CD4-positive, alpha-beta memory T cell (primary cell): ENCODE measurements at regions not wholly inside any gene's neighbourhood (a gene's known extent, or its start where the extent isn't known, plus 50 kb on each side); places are given as distances from the start of the nearest gene placed in this dataset.
"Not testable (repeated sequence)": the region's sequence is repeated elsewhere in the genome, so short reads cannot be mapped to it uniquely, and the experiment has no call there.

Experiments used
- CTCF ChIA-PET: fragments of 350-600 bp; sonication (Branson Sonifier 250); formaldehyde crosslinking; loops from one replicate; lab custom pipeline; 2021; ENCODE audit warnings: inconsistent platforms; ENCODE audit not compliant: partially characterized antibody; lab: Charles Lee
- POLR2A ChIA-PET: fragments of 350-600 bp; sonication (Branson Sonifier 250); formaldehyde crosslinking; loops from one replicate; lab custom pipeline; 2021; ENCODE audit not compliant: partially characterized antibody; lab: Charles Lee
- DNase-seq, 5 donors: peaks; one replicate each; pipeline versions ENCODE4 v3.0.0 to v3.0.0-alpha.2; 2020 to 2022; ENCODE audit warnings: mixed read lengths in 1 of 5
- H3K27ac ChIP-seq: one replicate; pipeline ENCODE4 v1.7.0; 2013; ENCODE audit warnings: low read depth, low read length
- H3K27me3 ChIP-seq: 2 replicates; pipeline ENCODE4 v1.7.0; 2013; ENCODE audit warnings: mild to moderate bottlenecking, low read length, moderate library complexity; ENCODE audit not compliant: insufficient read depth
- H3K36me3 ChIP-seq: 2 replicates; pipeline ENCODE4 v1.7.0; 2013; ENCODE audit warnings: mild to moderate bottlenecking, low read length, moderate library complexity; ENCODE audit not compliant: insufficient read depth
- H3K4me1 ChIP-seq: 2 replicates; pipeline ENCODE4 v1.7.0; 2013; ENCODE audit warnings: mild to moderate bottlenecking, low read length, moderate library complexity; ENCODE audit not compliant: insufficient read depth
- H3K4me3 ChIP-seq, 2 donors: one replicate each; pipeline ENCODE4 v1.7.0; 2013; ENCODE audit warnings: low read length in 2 of 2, mild to moderate bottlenecking in 1 of 2
- H3K9me3 ChIP-seq, 2 donors: one replicate each; pipeline ENCODE4 v1.7.0; 2013; ENCODE audit warnings: low read length in 2 of 2, control low read depth in 1 of 2; ENCODE audit not compliant: control insufficient read depth in 1 of 2
- H3K27ac Mint-ChIP-seq, 7 donors: one replicate each; pipeline ENCODE4 v1.8.0; 2020 to 2021; ENCODE audit warnings: mixed read lengths in 7 of 7, mild to moderate bottlenecking in 6 of 7, inconsistent platforms in 3 of 7, moderate library complexity in 3 of 7
- H3K27me3 Mint-ChIP-seq, 2 donors: one replicate each; pipeline ENCODE4 v1.8.0; 2020 to 2021; ENCODE audit warnings: mixed read lengths in 2 of 2
- H3K36me3 Mint-ChIP-seq, 2 donors: one replicate each; pipeline ENCODE4 v1.8.0; 2020 to 2021; ENCODE audit warnings: mixed read lengths in 2 of 2, inconsistent platforms in 1 of 2, mild to moderate bottlenecking in 1 of 2
- H3K4me1 Mint-ChIP-seq, 4 donors: one replicate each; pipeline ENCODE4 v1.8.0; 2020 to 2021; ENCODE audit warnings: mixed read lengths in 4 of 4, mild to moderate bottlenecking in 1 of 4
- H3K4me3 Mint-ChIP-seq, 8 donors: one replicate each; pipeline ENCODE4 v1.8.0; 2020 to 2021; ENCODE audit warnings: mixed read lengths in 8 of 8, mild to moderate bottlenecking in 7 of 8, moderate library complexity in 6 of 8, inconsistent platforms in 3 of 8
- H3K9me3 Mint-ChIP-seq, 8 donors: one replicate each; pipeline ENCODE4 v1.8.0; 2020 to 2021; ENCODE audit warnings: mixed read lengths in 8 of 8, mild to moderate bottlenecking in 5 of 8, inconsistent platforms in 3 of 8, moderate library complexity in 1 of 8
- intact Hi-C: fragments of 100-400 bp; cut with micrococcal nuclease; formaldehyde crosslinking; loops from one replicate; pipeline ENCODE4 v1.15.1; 2023

- DNase-seq, H3K4me3 ChIP-seq, intact Hi-C loops, H3K9me3 ChIP-seq, H3K27ac ChIP-seq, H3K9me3 Mint-ChIP-seq, H3K36me3 ChIP-seq, H3K4me1 ChIP-seq, H3K27me3 ChIP-seq, POLR2A ChIA-PET, CTCF ChIA-PET, H3K4me1 Mint-ChIP-seq, H3K27me3 Mint-ChIP-seq, H3K4me3 Mint-ChIP-seq: not testable (repeated sequence)
- H3K36me3 Mint-ChIP-seq, result peaks cover 15 to 44% of the 10 kb centered on the region in 2 donors
- H3K27ac Mint-ChIP-seq, result peak overlapping the region in 3 of 7 donors; percentile 1 to 74 (median 35)
Observed at GRCh38 chr16:29106259-29106908, 121.5 kb downstream of the LAT start.

DNA sequence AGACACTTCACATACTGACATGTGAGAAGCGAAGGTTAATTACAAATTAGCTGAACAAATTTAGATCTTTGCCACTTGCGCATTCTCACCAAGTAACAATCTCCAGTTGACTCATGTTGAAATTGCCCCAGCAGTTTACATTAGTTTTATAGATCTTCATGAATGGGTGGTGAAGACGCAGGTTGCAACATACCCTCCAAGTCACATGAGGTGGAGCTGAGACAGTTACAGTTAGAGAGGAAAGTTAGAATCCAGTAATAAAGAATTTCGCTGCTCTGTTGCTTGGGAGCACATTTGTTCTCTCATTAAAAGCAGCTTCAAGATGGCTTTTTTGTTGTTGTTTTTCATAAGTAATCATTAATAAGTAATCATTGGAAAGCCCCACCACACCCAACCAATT is 119.7 kb downstream of the LAT start:
- H3K36me3 ChIP-seq, H3K4me3 Mint-ChIP-seq, H3K27me3 Mint-ChIP-seq, POLR2A ChIA-PET, H3K27me3 ChIP-seq, CTCF ChIA-PET, H3K4me3 ChIP-seq, DNase-seq, H3K9me3 Mint-ChIP-seq, intact Hi-C loops, H3K9me3 ChIP-seq, H3K27ac Mint-ChIP-seq, H3K4me1 Mint-ChIP-seq, H3K27ac ChIP-seq, H3K4me1 ChIP-seq: not testable (repeated sequence)
- H3K36me3 Mint-ChIP-seq, result peaks cover 10 to 31% of the 10 kb centered on the region in 2 donors

GRCh38 chr16:29097965-29098364 is 113.1 kb downstream of the LAT start:
- DNase-seq, H3K4me3 Mint-ChIP-seq, H3K9me3 ChIP-seq, H3K36me3 ChIP-seq, H3K27ac Mint-ChIP-seq, POLR2A ChIA-PET, H3K4me1 Mint-ChIP-seq, H3K27ac ChIP-seq, H3K4me1 ChIP-seq, H3K4me3 ChIP-seq, H3K9me3 Mint-ChIP-seq, CTCF ChIA-PET, H3K27me3 ChIP-seq, H3K27me3 Mint-ChIP-seq, intact Hi-C loops: not testable (repeated sequence)
- peaks cover 4 to 15% of the 10 kb centered on the region in 2 donors for H3K36me3 Mint-ChIP-seq

- peaks cover 3 to 17% of the 10 kb centered on the region in 2 donors for H3K36me3 Mint-ChIP-seq
- intact Hi-C loops, H3K36me3 ChIP-seq, H3K9me3 ChIP-seq, H3K27ac ChIP-seq, H3K4me3 Mint-ChIP-seq, H3K4me1 Mint-ChIP-seq, H3K27me3 Mint-ChIP-seq, H3K27me3 ChIP-seq, POLR2A ChIA-PET, H3K9me3 Mint-ChIP-seq, DNase-seq, H3K4me1 ChIP-seq, H3K4me3 ChIP-seq: not testable (repeated sequence)
- H3K27ac Mint-ChIP-seq, result peak overlapping the region in 3 of 7 donors; percentile 41 to 74 (median 73)
- CTCF ChIA-PET, result interaction anchor here (0.7 to 1.0 kb wide), 2 partner anchors 75 to 1617 kb away, joined by 3 read pairs; no protein-coding TSS in a partner anchor
Observed at GRCh38 chr16:29094729-29095624, 110.1 kb downstream of the LAT start.

- H3K27ac Mint-ChIP-seq, result peak overlapping the region in 2 of 7 donors; percentile 73 to 74
- H3K9me3 ChIP-seq, H3K27ac ChIP-seq, H3K4me3 Mint-ChIP-seq, H3K4me1 Mint-ChIP-seq, H3K4me1 ChIP-seq, H3K36me3 ChIP-seq, H3K27me3 Mint-ChIP-seq, H3K27me3 ChIP-seq, intact Hi-C loops, POLR2A ChIA-PET, H3K9me3 Mint-ChIP-seq, H3K4me3 ChIP-seq: not testable (repeated sequence)
- peak in 3 of 5 donors; percentile 17 to 32 (median 19) for DNase-seq
- H3K36me3 Mint-ChIP-seq, result peaks cover 3 to 17% of the 10 kb centered on the region in 2 donors
- CTCF ChIA-PET, result interaction anchor here (0.7 to 1.0 kb wide), 2 partner anchors 76 to 1618 kb away, joined by 3 read pairs; no protein-coding TSS in a partner anchor
Observed at GRCh38 chr16:29094325-29094724, 109.5 kb downstream of the LAT start.

DNA sequence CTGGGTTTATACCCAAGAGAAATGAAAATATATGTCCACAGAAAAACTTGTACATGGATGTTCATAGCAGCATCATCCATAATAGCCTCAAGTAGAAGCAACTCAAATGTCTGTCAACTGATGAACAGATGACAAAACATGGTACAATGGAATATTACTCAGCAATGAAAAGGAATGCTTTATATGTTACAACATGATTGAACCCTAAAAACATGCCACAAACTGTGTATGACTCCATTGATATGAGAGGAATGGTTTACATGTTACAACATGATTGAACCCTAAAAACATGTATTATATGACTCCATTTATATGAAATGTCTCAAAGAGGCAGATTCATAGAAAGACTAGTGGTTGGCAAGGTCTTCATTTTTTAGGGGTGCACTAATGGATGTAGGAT is 104.8 kb downstream of the LAT start:
- CTCF ChIA-PET, intact Hi-C loops, H3K36me3 ChIP-seq, POLR2A ChIA-PET, DNase-seq, H3K9me3 ChIP-seq, H3K27ac ChIP-seq, H3K27ac Mint-ChIP-seq, H3K4me3 ChIP-seq, H3K27me3 ChIP-seq, H3K4me3 Mint-ChIP-seq, H3K27me3 Mint-ChIP-seq, H3K4me1 ChIP-seq, H3K9me3 Mint-ChIP-seq, H3K4me1 Mint-ChIP-seq: not testable (repeated sequence)
- H3K36me3 Mint-ChIP-seq, result peaks cover 3 to 26% of the 10 kb centered on the region in 2 donors

DNA sequence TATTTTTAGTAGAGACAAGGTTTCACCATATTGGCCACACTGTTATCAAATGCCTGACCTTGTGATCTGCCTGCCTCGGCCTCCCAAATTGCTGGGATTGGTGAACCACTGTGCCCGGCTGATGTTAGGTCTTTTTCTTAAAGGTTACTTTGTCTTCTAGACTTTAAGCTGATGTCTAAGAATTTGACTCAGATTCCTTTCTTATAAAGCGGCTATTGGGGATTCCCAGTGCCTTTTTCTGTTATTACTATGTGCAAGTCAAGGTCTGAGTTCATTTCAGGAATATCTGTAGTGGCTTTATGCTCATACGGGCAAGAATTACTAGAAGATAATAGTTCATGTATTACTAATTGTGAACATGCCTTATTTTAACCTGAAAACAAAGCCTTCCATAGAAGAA is 102.8 kb downstream of the LAT start:
- H3K4me1 Mint-ChIP-seq, POLR2A ChIA-PET, H3K4me1 ChIP-seq, H3K4me3 ChIP-seq, H3K27ac ChIP-seq, DNase-seq, H3K27ac Mint-ChIP-seq, intact Hi-C loops, H3K36me3 ChIP-seq, CTCF ChIA-PET, H3K27me3 Mint-ChIP-seq, H3K4me3 Mint-ChIP-seq, H3K27me3 ChIP-seq, H3K9me3 ChIP-seq, H3K9me3 Mint-ChIP-seq: not testable (repeated sequence)
- peaks cover 3 to 23% of the 10 kb centered on the region in 2 donors for H3K36me3 Mint-ChIP-seq
